Calu3 (cell line): ENCODE measurements at regions not wholly inside any gene's neighbourhood (a gene's known extent, or its start where the extent isn't known, plus 50 kb on each side); places are given as distances from the start of the nearest gene placed in this dataset.

ENCODE experiments used
- BruUV-seq: library from RNA; stranded (reverse); fragments of 400-500 nt; replicated peaks from 2 replicates; lab custom pipeline; 2021; lab: Mats Ljungman, UMichigan
- CTCF ChIA-PET: fragments of 300-600 bp; sonication (Branson Sonifier 250); formaldehyde crosslinking; loops from one replicate; lab custom pipeline; 2022; ENCODE audit warnings: antibody characterized with exemption; lab: Charles Lee
- DNase-seq: peaks from one replicate; pipeline ENCODE4 v3.0.0; 2022
- H3K27ac Mint-ChIP-seq: one replicate; pipeline ENCODE4 v1.8.0; 2022; ENCODE audit warnings: mixed read lengths; ENCODE audit not compliant: unreplicated experiment
- H3K27me3 Mint-ChIP-seq: one replicate; pipeline ENCODE4 v1.8.0; 2022; ENCODE audit warnings: mixed read lengths; ENCODE audit not compliant: unreplicated experiment
- H3K36me3 Mint-ChIP-seq: one replicate; pipeline ENCODE4 v1.8.0; 2022; ENCODE audit warnings: mild to moderate bottlenecking, moderate library complexity, mixed read lengths; ENCODE audit not compliant: insufficient read depth, unreplicated experiment
- H3K4me1 Mint-ChIP-seq: one replicate; pipeline ENCODE4 v1.8.0; 2022; ENCODE audit warnings: mild to moderate bottlenecking, low read depth, mixed read lengths; ENCODE audit not compliant: unreplicated experiment
- H3K4me3 Mint-ChIP-seq: one replicate; pipeline ENCODE4 v1.8.0; 2022; ENCODE audit warnings: mild to moderate bottlenecking, low read depth, moderate library complexity, mixed read lengths; ENCODE audit not compliant: unreplicated experiment
- H3K9me3 Mint-ChIP-seq: one replicate; pipeline ENCODE4 v1.8.0; 2022; ENCODE audit warnings: low read depth, mixed read lengths; ENCODE audit not compliant: unreplicated experiment
- intact Hi-C: fragments of 100-400 bp; cut with micrococcal nuclease; formaldehyde crosslinking; loops from one replicate; pipeline ENCODE4 v1.10.0; 2022; ENCODE audit not compliant: unreplicated experiment
- TF ChIP-seq, protein P1 (sequence below): fragments of 200-600 bp; IDR thresholded peaks from one replicate; pipeline ENCODE4 v1.8.0; 2022; ENCODE audit warnings: antibody characterized with exemption; ENCODE audit not compliant: unreplicated experiment

DNA sequence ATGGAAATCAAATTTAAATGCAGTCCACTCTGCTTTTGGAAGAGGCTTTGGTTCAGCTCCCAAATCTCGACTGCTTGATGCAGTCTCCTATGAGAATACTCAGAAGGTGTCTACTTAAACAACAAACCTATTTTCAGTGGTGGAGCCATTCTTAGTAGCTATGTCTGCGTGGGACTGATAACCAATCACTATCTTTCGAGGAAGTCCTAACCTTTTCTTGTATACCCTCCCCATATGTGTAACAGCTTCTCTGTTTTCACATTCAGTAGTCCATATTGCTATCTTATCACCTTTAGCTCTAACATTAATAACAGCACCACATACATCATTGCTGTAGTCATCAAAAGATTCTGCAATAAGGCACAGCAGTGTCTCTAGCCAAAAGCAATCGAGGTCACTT, 333.0 kb upstream of the ATP11B start:
- no peaks in the 10 kb centered on the region for H3K36me3 Mint-ChIP-seq
- no peak overlapping the region for H3K27ac Mint-ChIP-seq
- CTCF ChIA-PET = no interaction called here

DNA sequence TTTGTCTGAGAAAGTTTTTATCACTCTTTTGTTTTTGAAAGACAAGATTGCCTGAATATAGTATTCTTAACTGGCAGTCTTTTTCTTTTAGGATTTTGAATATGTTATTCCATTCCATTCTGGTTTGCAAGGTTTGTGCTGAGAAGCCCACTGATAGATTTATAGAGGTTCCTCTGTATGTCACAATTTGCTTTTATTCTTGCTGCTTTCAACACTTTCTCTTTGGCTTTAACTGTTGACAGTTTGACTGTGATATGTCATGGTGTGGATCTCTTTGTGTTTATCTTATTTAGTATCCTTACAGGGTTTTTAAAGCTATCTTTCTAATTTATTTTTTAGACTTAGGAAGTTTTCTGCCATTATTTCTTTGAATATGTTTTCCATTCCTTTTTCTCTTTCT, 331.2 kb upstream of the ATP11B start:
- intact Hi-C loops = no loop called here
- Mint-ChIP-seq H3K36me3 (no peaks in the 10 kb centered on the region), H3K27me3 (no peaks in the 10 kb centered on the region), H3K9me3 (peaks cover 3% of the 10 kb centered on the region), H3K27ac (no peak overlapping the region), H3K4me1 (no peaks in the 10 kb centered on the region), H3K4me3 (no peak overlapping the region)
- BruUV-seq = no TSS peak
- TF ChIP-seq, protein P1, sequence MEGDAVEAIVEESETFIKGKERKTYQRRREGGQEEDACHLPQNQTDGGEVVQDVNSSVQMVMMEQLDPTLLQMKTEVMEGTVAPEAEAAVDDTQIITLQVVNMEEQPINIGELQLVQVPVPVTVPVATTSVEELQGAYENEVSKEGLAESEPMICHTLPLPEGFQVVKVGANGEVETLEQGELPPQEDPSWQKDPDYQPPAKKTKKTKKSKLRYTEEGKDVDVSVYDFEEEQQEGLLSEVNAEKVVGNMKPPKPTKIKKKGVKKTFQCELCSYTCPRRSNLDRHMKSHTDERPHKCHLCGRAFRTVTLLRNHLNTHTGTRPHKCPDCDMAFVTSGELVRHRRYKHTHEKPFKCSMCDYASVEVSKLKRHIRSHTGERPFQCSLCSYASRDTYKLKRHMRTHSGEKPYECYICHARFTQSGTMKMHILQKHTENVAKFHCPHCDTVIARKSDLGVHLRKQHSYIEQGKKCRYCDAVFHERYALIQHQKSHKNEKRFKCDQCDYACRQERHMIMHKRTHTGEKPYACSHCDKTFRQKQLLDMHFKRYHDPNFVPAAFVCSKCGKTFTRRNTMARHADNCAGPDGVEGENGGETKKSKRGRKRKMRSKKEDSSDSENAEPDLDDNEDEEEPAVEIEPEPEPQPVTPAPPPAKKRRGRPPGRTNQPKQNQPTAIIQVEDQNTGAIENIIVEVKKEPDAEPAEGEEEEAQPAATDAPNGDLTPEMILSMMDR = no peak
- CTCF ChIA-PET = no interaction called here
- DNase-seq = no peak

More for the DNA sequence above, 333.0 kb upstream of the ATP11B start:
- no peak for DNase-seq
- TF ChIP-seq, protein P1 = no peak
- intact Hi-C loops = no loop called here
- BruUV-seq = no TSS peak
- no peak overlapping the region for H3K4me3 Mint-ChIP-seq
- H3K27me3 Mint-ChIP-seq = no peaks in the 10 kb centered on the region
- H3K4me1 Mint-ChIP-seq = no peaks in the 10 kb centered on the region
- peaks cover 6% of the 10 kb centered on the region for H3K9me3 Mint-ChIP-seq

DNA sequence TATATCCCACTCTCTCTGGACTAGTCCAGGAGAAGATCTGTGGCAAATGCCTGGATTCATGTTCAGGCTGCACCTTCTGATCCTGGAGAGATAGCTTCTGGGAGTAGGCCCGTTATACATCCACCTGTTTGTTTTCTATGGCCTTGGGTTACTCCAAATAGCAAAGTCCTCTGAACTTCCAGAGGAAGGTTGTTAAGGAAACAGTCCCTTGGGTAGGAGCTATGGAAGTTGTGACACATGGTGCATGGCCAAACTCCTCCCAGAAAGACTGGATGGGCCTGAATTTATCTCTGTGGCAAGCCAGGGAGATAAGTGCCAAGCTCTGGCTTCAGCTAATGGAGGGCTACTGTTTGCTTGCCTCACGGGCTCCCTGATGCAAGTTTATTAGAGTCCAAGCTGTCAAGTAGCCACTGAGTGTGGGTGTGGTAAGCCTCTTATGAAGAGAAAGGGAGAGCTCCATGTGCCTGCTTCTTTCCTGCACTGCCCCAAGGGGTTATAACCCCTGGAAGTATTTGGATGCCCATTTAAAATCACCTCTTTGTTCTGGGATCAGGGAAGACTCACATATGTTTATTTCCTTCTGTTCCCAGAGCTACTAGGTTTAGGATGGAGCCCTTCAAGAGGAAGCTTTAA, 328.7 kb upstream of the ATP11B start:
- Mint-ChIP-seq H3K27ac (no peak overlapping the region), H3K27me3 (no peaks in the 10 kb centered on the region), H3K4me1 (no peaks in the 10 kb centered on the region), H3K36me3 (no peaks in the 10 kb centered on the region), H3K9me3 (peaks cover 3% of the 10 kb centered on the region), H3K4me3 (no peak overlapping the region)
- no TSS peak for BruUV-seq
- intact Hi-C loops = no loop called here
- no peak for DNase-seq
- TF ChIP-seq, protein P1 = no peak
- CTCF ChIA-PET = interaction anchor here (0.6 kb wide), 1 partner anchor 174 kb away, joined by 3 read pairs; no protein-coding TSS in a partner anchor

DNA sequence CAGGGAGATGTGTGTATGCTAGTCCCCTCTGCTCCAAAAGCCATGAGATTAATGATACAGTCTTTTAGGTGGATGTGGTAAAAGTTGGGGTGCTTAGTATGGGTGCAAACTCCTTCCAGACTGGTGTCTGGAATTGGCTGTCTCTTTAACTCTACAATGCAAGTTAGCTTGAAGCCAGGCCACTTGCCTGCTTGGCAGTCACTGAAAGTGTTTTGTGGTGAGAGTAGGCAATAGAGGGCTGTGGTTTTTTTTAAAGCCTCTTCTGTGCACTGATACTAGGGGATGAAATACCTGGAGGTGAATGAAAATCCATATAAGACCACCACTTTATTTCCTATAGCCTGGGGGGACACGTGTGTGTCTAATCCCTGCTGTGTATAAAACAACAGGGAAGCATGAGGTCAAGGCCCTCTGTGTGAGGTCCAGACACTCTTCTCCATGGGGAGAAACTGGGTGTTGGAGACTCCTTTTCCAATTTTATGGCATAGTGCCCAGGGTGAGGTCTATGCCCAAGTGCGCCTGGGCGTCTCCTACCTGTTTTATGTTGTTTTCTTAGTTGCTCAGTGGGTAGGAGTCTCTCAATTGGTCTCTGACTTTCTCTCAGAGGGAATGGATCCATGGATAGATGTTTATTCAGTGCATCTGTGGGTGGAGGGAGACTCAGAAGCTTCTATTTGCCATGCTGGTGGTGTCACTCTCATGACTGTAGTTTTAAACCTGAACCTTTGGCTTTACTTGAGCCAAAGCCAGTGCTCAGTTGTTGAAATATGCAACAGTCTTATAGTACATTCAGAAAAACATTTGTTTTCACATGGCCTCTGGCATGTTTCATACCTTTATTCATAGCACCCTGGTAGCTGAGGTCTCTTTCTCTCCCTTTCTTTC, 327.8 kb upstream of the ATP11B start:
- TF ChIP-seq, protein P1 = no peak
- intact Hi-C loops = no loop called here
- no peaks in the 10 kb centered on the region for H3K36me3 Mint-ChIP-seq
- no peak overlapping the region for H3K27ac Mint-ChIP-seq
- no peak for DNase-seq
- no peaks in the 10 kb centered on the region for H3K27me3 Mint-ChIP-seq
- H3K9me3 Mint-ChIP-seq = peaks cover 3% of the 10 kb centered on the region
- no TSS peak for BruUV-seq
- CTCF ChIA-PET = interaction anchor here (0.6 kb wide), 1 partner anchor 175 kb away, joined by 3 read pairs; no protein-coding TSS in a partner anchor
- H3K4me3 Mint-ChIP-seq = no peak overlapping the region
- no peaks in the 10 kb centered on the region for H3K4me1 Mint-ChIP-seq
